GM12892 (cell line): ENCODE measurements at regions not wholly inside any gene's neighbourhood (a gene's known extent, or its start where the extent isn't known, plus 50 kb on each side); places are given as distances from the start of the nearest gene placed in this dataset.

Experiments
- POLR2A ChIP-seq: IDR thresholded peaks from 2 replicates; pipeline ENCODE4 v1.6.1; 2011; ENCODE audit warnings: low read depth, low read length, control low read depth
- POLR2AphosphoS5 ChIP-seq: IDR thresholded peaks from 2 replicates; pipeline ENCODE4 v1.6.1; 2011; ENCODE audit warnings: low read depth, low read length, control low read depth
- TAF1 ChIP-seq: IDR thresholded peaks from 2 replicates; pipeline ENCODE4 v1.6.1; 2011; ENCODE audit warnings: low read depth, mild to moderate bottlenecking, control low read depth, low read length, borderline replicate concordance

- no peak for TF ChIP-seq POLR2A
- no peak for TF ChIP-seq POLR2AphosphoS5
- no peak for TF ChIP-seq TAF1
Measured at GRCh38 chr3:104816716-104817115, 550.0 kb upstream of the ALCAM start.
